Tibial artery (tissue), 4 donors: ENCODE measurements at regions not wholly inside any gene's neighbourhood (a gene's known extent, or its start where the extent isn't known, plus 50 kb on each side); places are given as distances from the start of the nearest gene placed in this dataset.
A peak's percentile ranks its signal among the peaks of the same experiment; 100 is the strongest.

Experiments used
- DNase-seq, 2 donors: peaks; one replicate each; pipeline ENCODE4 v3.0.0-alpha.2; 2019
- H3K27ac ChIP-seq, 2 donors: fragments of 200-600 bp; sonication (generic) in 1 of 2; 1 replicate in 1 of 2; 2 replicates in 1 of 2; pipeline ENCODE4 v1.5.1; 2018 to 2019; ENCODE audit warnings: mild to moderate bottlenecking in 1 of 2
- H3K27me3 ChIP-seq, 2 donors: fragments of 200-600 bp; sonication (generic) in 1 of 2; one replicate each; pipeline versions ENCODE4 v1.5.1 to v1.6.0; 2016 to 2019
- H3K36me3 ChIP-seq, 3 donors: fragments of 200-600 bp; sonication (generic) in 2 of 3; one replicate each; pipeline ENCODE4 v1.5.1; 2016 to 2019; ENCODE audit warnings: mild to moderate bottlenecking in 2 of 3
- H3K4me1 ChIP-seq, 4 donors: fragments of 200-600 bp; sonication (generic) in 2 of 4; 1 replicate in 3 of 4; 2 replicates in 1 of 4; pipeline ENCODE4 v1.5.1; 2016 to 2019
- H3K4me3 ChIP-seq, 2 donors: fragments of 200-600 bp; sonication (generic) in 1 of 2; 1 replicate in 1 of 2; 2 replicates in 1 of 2; pipeline ENCODE4 v1.5.1; 2018 to 2019; ENCODE audit warnings: mild to moderate bottlenecking in 2 of 2
- H3K9me3 ChIP-seq, 3 donors: fragments of 200-600 bp; sonication (generic) in 1 of 3; one replicate each; pipeline ENCODE4 v1.5.1; 2016 to 2019
- CTCF ChIP-seq, 2 experiments: fragments of 200-600 bp in 1 of 2; fragments of 450-650 bp in 1 of 2; IDR thresholded peaks; one replicate each; pipeline ENCODE4 v1.5.1; 2017 to 2019; ENCODE audit warnings: antibody characterized with exemption in 2 of 2, mild to moderate bottlenecking in 1 of 2, moderate library complexity in 1 of 2
- intact Hi-C: fragments of 100-400 bp; cut with DNase I; formaldehyde crosslinking; loops from one replicate; pipeline ENCODE4 v1.15.0; 2023; ENCODE audit warnings: low total_unique reads

DNA sequence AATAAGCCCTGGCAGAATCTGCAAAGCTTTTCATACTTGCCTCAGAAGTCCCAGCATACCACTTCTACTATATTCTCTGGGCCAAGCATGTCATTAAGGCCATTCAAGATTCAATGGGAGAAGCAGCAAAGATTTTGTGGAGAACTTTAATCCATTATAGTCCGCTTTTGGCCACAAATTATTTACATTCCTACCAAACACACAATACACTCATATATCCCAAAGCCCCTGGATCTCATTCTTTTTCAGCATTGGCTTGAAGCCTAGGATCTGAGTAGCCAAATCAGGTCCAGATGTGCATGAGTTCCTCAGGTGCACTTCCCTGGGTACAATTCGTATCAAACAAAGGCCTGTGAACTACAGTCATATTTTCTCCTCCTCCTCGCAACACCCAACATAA is 203.4 kb downstream of the NDFIP2 start:
- no peak for DNase-seq
- Histone ChIP-seq H3K4me3 (no peak overlapping the region), H3K36me3 (no peaks in the 10 kb centered on the region), H3K9me3 (no peaks in the 10 kb centered on the region), H3K27ac (no peak overlapping the region), H3K27me3 (no peaks in the 10 kb centered on the region), H3K4me1 (no peaks in the 10 kb centered on the region)
- no peak for TF ChIP-seq CTCF (IDR thresholded peaks at IDR 0.05)
- intact Hi-C loops = no loop called here

DNA sequence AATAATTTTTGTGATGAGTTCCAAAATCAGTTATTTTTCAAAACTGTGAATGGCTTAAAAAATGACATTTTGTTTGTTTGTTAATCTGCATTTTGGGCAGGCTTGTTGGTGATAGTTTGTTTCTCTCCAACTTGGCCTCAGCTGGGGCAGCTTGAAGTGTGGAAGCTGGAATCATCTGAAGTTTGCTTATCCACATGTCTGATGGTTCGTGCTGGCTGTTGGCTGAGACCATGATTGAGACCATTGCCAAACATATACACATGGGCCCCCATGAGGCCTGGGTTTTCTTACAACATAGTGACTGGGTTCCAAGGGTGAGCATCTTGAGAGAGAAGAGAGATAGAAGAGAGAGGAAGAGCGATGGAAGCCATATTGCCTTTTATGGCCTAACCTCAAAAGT is 201.2 kb downstream of the NDFIP2 start:
- Histone ChIP-seq H3K9me3 (no peaks in the 10 kb centered on the region), H3K27ac (no peak overlapping the region), H3K4me1 (peaks cover 0 to 3% (median 0%) of the 10 kb centered on the region in 4 donors), H3K36me3 (no peaks in the 10 kb centered on the region), H3K4me3 (no peak overlapping the region), H3K27me3 (no peaks in the 10 kb centered on the region)
- intact Hi-C loops = no loop called here
- TF ChIP-seq CTCF (IDR thresholded peaks at IDR 0.05) = no peak
- no peak for DNase-seq

- no peak for DNase-seq
- Histone ChIP-seq H3K27me3 (no peaks in the 10 kb centered on the region), H3K27ac (no peak overlapping the region), H3K36me3 (no peaks in the 10 kb centered on the region), H3K4me1 (peaks cover 0 to 3% (median 0%) of the 10 kb centered on the region in 4 donors), H3K4me3 (no peak overlapping the region), H3K9me3 (no peaks in the 10 kb centered on the region)
- intact Hi-C loops = no loop called here
- no peak for TF ChIP-seq CTCF (IDR thresholded peaks at IDR 0.05)
These were observed 200.1 kb downstream of the NDFIP2 start for GRCh38 chr13:79681069-79681468.

DNA sequence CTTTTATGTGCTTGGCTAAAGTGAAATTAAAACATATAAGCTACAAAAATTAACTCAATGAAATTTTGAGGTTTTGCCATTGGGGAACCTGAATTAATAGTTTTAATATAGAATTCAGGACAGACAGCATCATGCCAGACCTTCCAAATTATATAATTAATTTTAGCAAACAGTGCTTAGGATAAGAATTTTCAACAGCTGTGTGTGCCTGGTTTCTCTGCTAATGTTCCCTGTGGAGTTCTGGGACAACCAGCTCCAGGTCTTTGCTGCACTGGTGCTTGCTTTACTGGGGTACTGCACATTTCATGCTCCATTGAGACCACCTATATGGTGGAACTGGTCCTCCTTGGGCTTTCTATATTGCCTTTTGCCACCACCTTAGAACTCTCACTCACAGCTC is 199.5 kb downstream of the NDFIP2 start:
- H3K36me3 ChIP-seq = no peaks in the 10 kb centered on the region
- H3K9me3 ChIP-seq = no peaks in the 10 kb centered on the region
- DNase-seq = no peak
- intact Hi-C loops = no loop called here
- peaks cover 0 to 3% (median 0%) of the 10 kb centered on the region in 4 donors for H3K4me1 ChIP-seq
- no peaks in the 10 kb centered on the region for H3K27me3 ChIP-seq
- no peak for TF ChIP-seq CTCF (IDR thresholded peaks at IDR 0.05)
- H3K27ac ChIP-seq = no peak overlapping the region
- H3K4me3 ChIP-seq = no peak overlapping the region

DNA sequence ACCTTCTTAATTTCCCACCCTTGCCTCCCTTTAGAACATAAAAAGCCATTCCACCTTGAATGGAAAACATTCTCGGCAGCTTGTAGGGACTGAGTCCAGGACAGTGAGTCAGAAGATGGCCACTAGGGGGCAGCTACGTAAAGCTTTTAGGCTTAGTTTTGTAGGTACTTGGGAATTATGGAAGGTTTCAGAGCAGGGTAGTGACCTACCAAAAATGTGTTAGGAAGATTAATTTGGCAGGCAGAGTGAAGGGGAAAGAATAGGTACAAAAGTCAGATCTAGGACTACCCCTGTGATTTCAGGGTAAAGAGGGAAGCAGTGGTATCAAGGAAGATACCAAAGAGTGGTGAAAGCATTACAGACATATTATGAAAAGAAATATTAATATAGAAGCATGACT is 198.4 kb downstream of the NDFIP2 start:
- TF ChIP-seq CTCF (IDR thresholded peaks at IDR 0.05) = peak; percentile 59 to 61
- intact Hi-C loops = loop anchor here (10.0 kb wide), 1 partner anchor 665 kb away; the partner anchor contains the start of gene SPRY2
- peak; percentile 73 for DNase-seq
- peaks cover 0 to 3% (median 0%) of the 10 kb centered on the region in 4 donors for H3K4me1 ChIP-seq
- no peaks in the 10 kb centered on the region for H3K9me3 ChIP-seq
- no peak overlapping the region for H3K4me3 ChIP-seq
- no peaks in the 10 kb centered on the region for H3K27me3 ChIP-seq
- no peak overlapping the region for H3K27ac ChIP-seq
- no peaks in the 10 kb centered on the region for H3K36me3 ChIP-seq

DNA sequence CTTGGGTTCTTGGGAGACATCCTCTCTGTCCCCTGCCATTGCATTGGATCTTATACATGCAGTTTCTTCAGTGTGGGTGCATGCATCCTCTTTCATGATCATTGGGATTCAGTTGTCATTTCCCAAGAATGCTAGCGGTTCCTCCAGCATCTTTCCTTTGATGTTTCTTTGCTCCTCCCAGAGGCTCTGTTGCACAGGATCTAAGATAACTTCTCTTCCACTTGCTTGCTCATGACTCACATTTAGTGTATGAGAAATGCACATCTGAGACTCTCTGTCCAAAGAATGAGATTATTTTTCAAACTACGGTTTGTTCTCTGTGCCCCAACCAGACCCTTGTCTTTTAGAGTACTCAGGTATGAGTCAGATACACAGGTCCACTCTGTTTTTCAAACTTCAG is 197.1 kb downstream of the NDFIP2 start:
- no peaks in the 10 kb centered on the region for H3K9me3 ChIP-seq
- intact Hi-C loops = loop anchor here (10.0 kb wide), 1 partner anchor 667 kb away; the partner anchor contains the start of gene SPRY2

More for the DNA sequence above, 197.1 kb downstream of the NDFIP2 start:
- no peak overlapping the region for H3K27ac ChIP-seq
- TF ChIP-seq CTCF (IDR thresholded peaks at IDR 0.05) = no peak
- no peak overlapping the region for H3K4me3 ChIP-seq
- no peak for DNase-seq
- H3K27me3 ChIP-seq = no peaks in the 10 kb centered on the region
- H3K4me1 ChIP-seq = peaks cover 0 to 12% (median 0%) of the 10 kb centered on the region in 4 donors
- no peaks in the 10 kb centered on the region for H3K36me3 ChIP-seq
